ENCODE measurements at regions not wholly inside any gene's neighbourhood (a gene's known extent, or its start where the extent isn't known, plus 50 kb on each side); places are given as distances from the start of the nearest gene placed in this dataset.

DNA sequence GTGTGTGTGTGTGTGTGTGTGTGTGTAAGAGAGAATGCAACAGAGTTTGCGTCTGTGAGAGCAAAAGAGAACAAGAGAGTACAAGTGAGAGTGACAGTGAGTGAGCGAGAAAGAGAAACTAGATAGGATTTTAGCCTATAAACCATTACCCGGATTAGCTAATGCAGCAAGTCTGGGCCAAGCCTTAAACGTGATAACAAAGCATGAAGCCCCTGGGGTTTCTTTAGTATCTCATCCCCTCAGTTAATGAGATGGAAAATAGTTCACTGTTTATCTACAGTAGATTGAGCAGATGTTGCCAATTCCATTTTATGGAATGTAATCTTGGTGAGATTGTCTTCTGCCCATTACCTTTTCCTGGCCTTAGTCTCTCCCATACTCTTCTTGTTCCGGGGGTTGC is 114.5 kb downstream of the MAT2B start:
- DNase-seq (ENCODE audit: low spot score), result no peak
- TF ChIP-seq, protein P1, sequence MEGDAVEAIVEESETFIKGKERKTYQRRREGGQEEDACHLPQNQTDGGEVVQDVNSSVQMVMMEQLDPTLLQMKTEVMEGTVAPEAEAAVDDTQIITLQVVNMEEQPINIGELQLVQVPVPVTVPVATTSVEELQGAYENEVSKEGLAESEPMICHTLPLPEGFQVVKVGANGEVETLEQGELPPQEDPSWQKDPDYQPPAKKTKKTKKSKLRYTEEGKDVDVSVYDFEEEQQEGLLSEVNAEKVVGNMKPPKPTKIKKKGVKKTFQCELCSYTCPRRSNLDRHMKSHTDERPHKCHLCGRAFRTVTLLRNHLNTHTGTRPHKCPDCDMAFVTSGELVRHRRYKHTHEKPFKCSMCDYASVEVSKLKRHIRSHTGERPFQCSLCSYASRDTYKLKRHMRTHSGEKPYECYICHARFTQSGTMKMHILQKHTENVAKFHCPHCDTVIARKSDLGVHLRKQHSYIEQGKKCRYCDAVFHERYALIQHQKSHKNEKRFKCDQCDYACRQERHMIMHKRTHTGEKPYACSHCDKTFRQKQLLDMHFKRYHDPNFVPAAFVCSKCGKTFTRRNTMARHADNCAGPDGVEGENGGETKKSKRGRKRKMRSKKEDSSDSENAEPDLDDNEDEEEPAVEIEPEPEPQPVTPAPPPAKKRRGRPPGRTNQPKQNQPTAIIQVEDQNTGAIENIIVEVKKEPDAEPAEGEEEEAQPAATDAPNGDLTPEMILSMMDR (IDR thresholded peaks at IDR 0.05; ENCODE audit: extremely low read depth, missing control alignments), result no peak

DNA sequence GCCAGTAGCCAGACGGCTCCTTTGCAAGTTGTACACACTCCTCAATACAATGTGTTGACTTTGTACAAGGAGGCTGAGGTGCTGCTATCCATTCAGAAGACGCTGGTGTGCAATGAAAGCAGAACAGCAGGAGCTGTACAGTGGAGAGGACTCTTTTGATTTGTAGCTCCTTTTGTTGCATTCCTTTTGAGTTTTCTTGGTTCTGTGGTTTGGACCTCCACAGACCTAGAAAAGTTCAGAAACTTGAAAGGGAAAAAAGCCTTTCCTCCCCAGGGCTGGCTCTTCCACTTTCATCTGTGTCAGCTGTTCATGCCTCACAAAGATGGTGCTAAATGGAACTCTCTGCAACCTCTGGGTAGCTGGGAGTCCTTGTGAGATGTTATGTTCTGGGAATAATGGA is 117.4 kb downstream of the MAT2B start:
- DNase-seq (ENCODE audit: low spot score), result no peak

DNA sequence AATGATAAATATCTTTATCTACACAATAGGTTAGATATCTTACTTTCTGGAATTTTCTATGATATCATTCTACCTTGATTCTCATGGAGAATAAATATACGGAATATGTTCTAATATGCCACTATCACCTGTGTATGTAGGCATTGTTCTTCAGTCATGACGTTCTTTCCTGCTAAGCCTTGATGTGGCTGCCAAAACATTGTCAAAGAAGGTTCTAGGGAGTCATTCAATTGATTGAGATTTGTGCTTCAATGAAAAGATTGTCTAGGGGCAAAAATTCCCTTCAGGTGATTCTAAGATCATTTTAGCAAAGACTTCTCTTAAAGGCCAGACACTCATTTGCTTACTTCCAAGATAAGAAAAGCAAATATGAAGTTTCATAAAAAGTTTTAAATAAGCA is 118.1 kb downstream of the MAT2B start:
- DNase-seq (ENCODE audit: low spot score), result no peak
- TF ChIP-seq, protein P1 (IDR thresholded peaks at IDR 0.05; ENCODE audit: extremely low read depth, missing control alignments), result no peak

More for the DNA sequence above, 117.4 kb downstream of the MAT2B start:
- TF ChIP-seq, protein P1 (IDR thresholded peaks at IDR 0.05; ENCODE audit: extremely low read depth, missing control alignments), result no peak

DNA sequence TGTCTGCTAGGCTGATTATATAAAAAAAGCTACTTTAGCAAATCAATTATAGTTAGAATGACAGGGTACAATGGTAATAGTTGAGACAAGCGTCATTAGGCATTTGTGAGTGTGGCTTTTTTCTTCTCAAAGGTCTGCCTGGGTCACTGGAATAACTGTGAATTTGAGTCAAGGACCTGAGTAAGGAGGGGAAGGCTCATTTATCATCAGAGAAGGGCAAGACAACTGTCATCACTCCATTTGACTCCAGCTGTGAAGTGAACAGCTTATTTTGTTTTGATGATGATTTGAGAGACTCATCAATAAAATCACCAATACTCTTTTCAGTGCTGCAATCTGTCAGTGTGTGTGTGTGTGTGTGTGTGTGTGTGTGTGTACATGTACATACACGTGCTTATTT is 118.6 kb downstream of the MAT2B start:
- TF ChIP-seq, protein P1 (IDR thresholded peaks at IDR 0.05; ENCODE audit: extremely low read depth, missing control alignments), result no peak
- no peak for DNase-seq (ENCODE audit: low spot score)

DNA sequence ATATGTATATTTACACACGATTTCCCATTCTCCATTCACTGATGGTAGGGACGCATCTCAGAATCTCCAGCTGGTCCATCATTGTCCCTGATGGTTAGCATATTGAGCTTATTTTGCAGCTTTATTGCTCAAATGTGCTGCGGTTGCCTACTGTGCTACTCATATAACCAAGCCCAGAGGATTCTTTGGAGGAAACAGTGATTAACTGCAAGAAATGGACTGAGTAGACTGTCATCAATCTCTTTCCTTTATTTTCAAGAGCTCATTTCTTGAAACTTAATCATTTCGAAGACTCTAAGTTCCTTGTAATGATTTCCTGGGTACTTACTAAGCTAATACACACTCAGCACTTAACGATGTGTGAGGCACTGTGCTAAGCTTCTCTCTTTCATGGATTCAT is 119.0 kb downstream of the MAT2B start:
- no peak for DNase-seq (ENCODE audit: low spot score)
- TF ChIP-seq, protein P1 (IDR thresholded peaks at IDR 0.05; ENCODE audit: extremely low read depth, missing control alignments), result no peak

DNA sequence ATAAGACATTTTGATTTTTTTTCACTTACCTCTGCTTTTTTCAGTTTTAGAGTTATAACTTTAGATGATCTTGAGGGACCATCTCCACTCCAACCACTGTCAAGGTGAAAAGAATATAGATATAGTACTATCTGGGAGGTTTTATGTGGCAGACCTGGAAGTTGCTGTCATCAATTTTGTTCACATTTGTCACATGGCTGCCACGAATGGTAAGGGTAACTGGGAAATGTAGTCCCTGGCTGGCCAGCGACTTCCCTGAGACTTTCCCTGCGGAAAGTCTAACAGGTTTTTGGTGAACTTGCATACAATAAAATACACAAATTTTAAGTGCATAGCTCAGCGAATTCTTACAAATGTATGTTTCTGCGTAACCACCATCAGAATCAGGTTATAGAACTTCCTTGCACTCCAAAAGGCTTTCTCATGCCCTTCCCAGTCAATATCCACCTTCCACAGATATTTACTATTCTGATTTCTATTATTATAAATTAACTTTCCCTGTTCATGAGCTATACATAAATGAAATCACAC is 121.5 kb downstream of the MAT2B start:
- TF ChIP-seq, protein P1 (IDR thresholded peaks at IDR 0.05; ENCODE audit: extremely low read depth, missing control alignments), result no peak
- no peak for DNase-seq (ENCODE audit: low spot score)

DNA sequence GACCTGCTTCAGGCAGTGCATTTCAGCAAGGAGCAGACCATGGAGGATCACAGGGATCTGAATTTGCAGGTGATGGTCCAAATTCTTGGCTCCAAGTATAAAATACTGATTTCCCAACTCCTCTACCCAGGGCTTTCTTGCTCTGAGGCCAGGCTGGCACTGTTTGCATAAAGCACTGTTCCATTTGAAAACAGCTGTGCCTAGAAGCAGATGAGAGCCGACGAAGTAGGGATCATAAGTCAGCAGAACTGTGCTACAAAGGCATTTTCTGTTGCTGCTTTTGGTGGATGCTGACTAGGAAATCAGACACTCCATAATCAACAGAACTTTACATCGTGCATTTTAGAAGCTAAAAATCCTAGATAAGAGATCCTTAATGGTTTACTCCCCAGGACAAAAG is 126.4 kb downstream of the MAT2B start:
- TF ChIP-seq, protein P1 (IDR thresholded peaks at IDR 0.05; ENCODE audit: extremely low read depth, missing control alignments), result no peak
- no peak for DNase-seq (ENCODE audit: low spot score)
